ENCODE measurements at regions not wholly inside any gene's neighbourhood (a gene's known extent, or its start where the extent isn't known, plus 50 kb on each side); places are given as distances from the start of the nearest gene placed in this dataset.

DNA sequence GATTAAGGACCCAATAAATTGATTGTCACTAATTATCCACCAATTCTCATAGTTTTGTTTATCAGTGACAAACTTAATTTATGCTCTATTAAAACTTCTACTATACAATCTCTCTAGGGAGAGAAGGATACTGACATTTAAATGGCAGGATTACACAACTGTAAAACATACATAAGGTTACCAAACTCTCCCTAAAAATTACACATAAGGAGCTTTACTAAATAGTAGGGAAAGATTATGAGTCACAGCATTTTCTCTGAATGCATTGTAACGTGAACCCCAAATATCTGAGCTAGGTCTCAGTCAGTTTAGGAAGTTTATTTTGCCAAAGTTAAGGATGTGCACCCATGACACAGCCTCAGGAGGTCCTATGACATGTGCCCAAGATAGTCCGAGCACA, 2140.6 kb downstream of the NCAM2 start:
- TF ChIP-seq REST (IDR thresholded peaks at IDR 0.05; ENCODE audit: insufficient read depth in 1 of 2, low read depth in 2 of 2, low read length in 2 of 2) (no peak), POLR2AphosphoS5 (IDR thresholded peaks at IDR 0.05; ENCODE audit: low read depth, low read length) (no peak)
